Osteoblast (primary cell): ENCODE measurements at regions not wholly inside any gene's neighbourhood (a gene's known extent, or its start where the extent isn't known, plus 50 kb on each side); places are given as distances from the start of the nearest gene placed in this dataset.

Experiments used
- DNase-seq: peaks from one replicate; pipeline ENCODE4 v3.0.0; 2011; ENCODE audit warnings: low spot score, mixed read lengths; ENCODE audit not compliant: insufficient read length; ENCODE audit errors: missing footprints
- H2AFZ ChIP-seq: 2 replicates; pipeline ENCODE4 v1.6.0; 2011; ENCODE audit warnings: mild to moderate bottlenecking, low read length
- H3K27ac ChIP-seq: 2 replicates; pipeline ENCODE4 v1.5.1; 2011; ENCODE audit warnings: mild to moderate bottlenecking, low read depth, low read length, moderate library complexity
- H3K27me3 ChIP-seq: 2 replicates; pipeline ENCODE4 v1.6.0; 2012; ENCODE audit warnings: mild to moderate bottlenecking, control low read depth, inconsistent platforms, low read length, moderate library complexity; ENCODE audit not compliant: insufficient read depth
- H3K36me3 ChIP-seq: 2 replicates; pipeline ENCODE4 v1.5.1; 2011; ENCODE audit warnings: mild to moderate bottlenecking, low read length, control low read depth, moderate library complexity; ENCODE audit not compliant: insufficient read depth
- H3K4me1 ChIP-seq: 2 replicates; pipeline ENCODE4 v1.5.1; 2011; ENCODE audit warnings: mild to moderate bottlenecking, low read length, control low read depth, moderate library complexity; ENCODE audit not compliant: insufficient read depth
- H3K4me2 ChIP-seq: 2 replicates; pipeline ENCODE4 v1.6.0; 2011; ENCODE audit warnings: mild to moderate bottlenecking, low read length; ENCODE audit not compliant: insufficient read depth
- H3K4me3 ChIP-seq: fragments of 200-600 bp; sonication (generic); 3 replicates; pipeline ENCODE4 v1.5.1; 2012; ENCODE audit warnings: mild to moderate bottlenecking, low read length, inconsistent platforms; ENCODE audit not compliant: insufficient read depth
- H3K79me2 ChIP-seq: 2 replicates; pipeline ENCODE4 v1.6.0; 2012; ENCODE audit warnings: mild to moderate bottlenecking, low read length, control low read depth, inconsistent platforms; ENCODE audit not compliant: insufficient read depth
- H3K9me3 ChIP-seq: 2 replicates; pipeline ENCODE4 v1.5.1; 2011; ENCODE audit warnings: low read depth, low read length, control low read depth
- H4K20me1 ChIP-seq: 2 replicates; pipeline ENCODE4 v1.6.0; 2012; ENCODE audit warnings: mild to moderate bottlenecking, low read length, control low read depth; ENCODE audit not compliant: insufficient read depth
- CTCF ChIP-seq: IDR thresholded peaks from 2 replicates; pipeline ENCODE4 v1.5.1; 2011; ENCODE audit warnings: mild to moderate bottlenecking, low read depth, low read length, moderate library complexity; ENCODE audit errors: extremely low read depth

- Histone ChIP-seq H3K4me3 (no peak overlapping the region), H3K36me3 (no peaks in the 10 kb centered on the region), H2AFZ (no peak overlapping the region), H3K4me1 (no peaks in the 10 kb centered on the region), H3K9me3 (peaks cover 6% of the 10 kb centered on the region), H3K79me2 (no peaks in the 10 kb centered on the region), H3K27ac (no peak overlapping the region), H4K20me1 (no peaks in the 10 kb centered on the region), H3K27me3 (no peaks in the 10 kb centered on the region), H3K4me2 (no peak overlapping the region)
- no peak for TF ChIP-seq CTCF
- DNase-seq = no peak
Measured at GRCh38 chr17:10984220-10984619, 146.3 kb upstream of the PIRT start.

- Histone ChIP-seq H2AFZ (no peak overlapping the region), H3K79me2 (no peaks in the 10 kb centered on the region), H3K36me3 (no peaks in the 10 kb centered on the region), H3K27me3 (no peaks in the 10 kb centered on the region), H3K4me3 (no peak overlapping the region), H4K20me1 (no peaks in the 10 kb centered on the region), H3K9me3 (peaks cover 2% of the 10 kb centered on the region), H3K4me1 (no peaks in the 10 kb centered on the region), H3K4me2 (no peak overlapping the region), H3K27ac (no peak overlapping the region)
- no peak for DNase-seq
- TF ChIP-seq CTCF = no peak
Measured at GRCh38 chr17:10976401-10976800, 138.5 kb upstream of the PIRT start.

GRCh38 chr17:10968007-10968406, 130.1 kb upstream of the PIRT start:
- Histone ChIP-seq H3K4me3 (no peak overlapping the region), H2AFZ (no peak overlapping the region)
- no peak for TF ChIP-seq CTCF

GRCh38 chr17:10956821-10957220, 118.9 kb upstream of the PIRT start:
- no peak overlapping the region for H3K4me2 ChIP-seq

More at GRCh38 chr17:10968007-10968406, 130.1 kb upstream of the PIRT start:
- Histone ChIP-seq H4K20me1 (no peaks in the 10 kb centered on the region), H3K27me3 (no peaks in the 10 kb centered on the region), H3K4me2 (no peak overlapping the region), H3K27ac (no peak overlapping the region), H3K36me3 (no peaks in the 10 kb centered on the region), H3K9me3 (no peaks in the 10 kb centered on the region), H3K79me2 (no peaks in the 10 kb centered on the region), H3K4me1 (no peaks in the 10 kb centered on the region)
- no peak for DNase-seq

More at GRCh38 chr17:10956821-10957220, 118.9 kb upstream of the PIRT start:
- Histone ChIP-seq H3K79me2 (no peaks in the 10 kb centered on the region), H4K20me1 (no peaks in the 10 kb centered on the region), H2AFZ (no peak overlapping the region), H3K27me3 (no peaks in the 10 kb centered on the region), H3K27ac (no peak overlapping the region), H3K4me3 (no peak overlapping the region), H3K4me1 (no peaks in the 10 kb centered on the region), H3K9me3 (no peaks in the 10 kb centered on the region), H3K36me3 (no peaks in the 10 kb centered on the region)
- no peak for TF ChIP-seq CTCF
- DNase-seq = no peak
